HG03060 (cell line): ENCODE measurements at regions not wholly inside any gene's neighbourhood (a gene's known extent, or its start where the extent isn't known, plus 50 kb on each side); places are given as distances from the start of the nearest gene placed in this dataset.
"Not testable (repeated sequence)": the region's sequence is repeated elsewhere in the genome, so short reads cannot be mapped to it uniquely, and the experiment has no call there.

Experiments
- ATAC-seq: cut with Tn5 transposase; IDR thresholded peaks from one replicate; pipeline ENCODE4 v1.9.1; 2021; ENCODE audit warnings: low read depth, moderate number of reproducible peaks; ENCODE audit not compliant: unreplicated experiment

GRCh38 chr12:9379023-9379742 lies 171.0 kb upstream of the PZP start:
- ATAC-seq = no peak

GRCh38 chr12:9378430-9378835 lies 170.2 kb upstream of the PZP start:
- no peak for ATAC-seq

- no peak for ATAC-seq
These were observed 164.0 kb upstream of the PZP start for GRCh38 chr12:9372202-9372601.

- no peak for ATAC-seq
These were observed 159.6 kb upstream of the PZP start for GRCh38 chr12:9367828-9368227.

GRCh38 chr12:9367201-9367600 lies 159.0 kb upstream of the PZP start:
- ATAC-seq = no peak

GRCh38 chr12:9365296-9365695 lies 157.1 kb upstream of the PZP start:
- ATAC-seq = no peak

GRCh38 chr12:9364224-9365176 lies 156.3 kb upstream of the PZP start:
- ATAC-seq = peak; percentile 81

GRCh38 chr12:9363145-9363544 lies 154.9 kb upstream of the PZP start:
- ATAC-seq = no peak

GRCh38 chr12:9361879-9362326 lies 153.7 kb upstream of the PZP start:
- ATAC-seq = no peak

- not testable (repeated sequence) for ATAC-seq
These were observed 146.0 kb upstream of the PZP start for GRCh38 chr12:9354009-9354754.

GRCh38 chr12:9351136-9351535 lies 142.9 kb upstream of the PZP start:
- no peak for ATAC-seq

- no peak for ATAC-seq
These were observed 142.0 kb upstream of the PZP start for GRCh38 chr12:9349888-9350885.

- ATAC-seq = no peak
These were observed 140.8 kb upstream of the PZP start for GRCh38 chr12:9348906-9349518.

- no peak for ATAC-seq
These were observed 139.3 kb upstream of the PZP start for GRCh38 chr12:9347328-9348127.

- no peak for ATAC-seq
These were observed 138.7 kb upstream of the PZP start for GRCh38 chr12:9346866-9347327.

- no peak for ATAC-seq
These were observed 137.0 kb upstream of the PZP start for GRCh38 chr12:9345171-9345570.

- ATAC-seq = no peak
These were observed 136.3 kb upstream of the PZP start for GRCh38 chr12:9344541-9344940.

- no peak for ATAC-seq
These were observed 135.5 kb upstream of the PZP start for GRCh38 chr12:9343731-9344130.
